Right lobe of liver (tissue), 4 donors: ENCODE measurements at regions not wholly inside any gene's neighbourhood (a gene's known extent, or its start where the extent isn't known, plus 50 kb on each side); places are given as distances from the start of the nearest gene placed in this dataset.

Experiments used
- POLR2A ChIP-seq: fragments of 450-650 bp; IDR thresholded peaks from one replicate; pipeline ENCODE4 v1.6.1; 2017; ENCODE audit warnings: antibody characterized with exemption, mild to moderate bottlenecking
- TF ChIP-seq, protein P1 (sequence below), 4 donors: fragments of 200-600 bp in 3 of 4; fragments of 450-650 bp in 1 of 4; IDR thresholded peaks; one replicate each; pipeline versions ENCODE4 v1.5.1 to v1.8.0; 2016 to 2022; ENCODE audit warnings: antibody characterized with exemption in 4 of 4, mild to moderate bottlenecking in 2 of 4
- donor health status: DM: no; HTN: no; CAD: no.
- donor health status: DM: no; HTN: no; CAD: no.
- donor health status: DM: no; HTN: yes; CAD: no.

DNA sequence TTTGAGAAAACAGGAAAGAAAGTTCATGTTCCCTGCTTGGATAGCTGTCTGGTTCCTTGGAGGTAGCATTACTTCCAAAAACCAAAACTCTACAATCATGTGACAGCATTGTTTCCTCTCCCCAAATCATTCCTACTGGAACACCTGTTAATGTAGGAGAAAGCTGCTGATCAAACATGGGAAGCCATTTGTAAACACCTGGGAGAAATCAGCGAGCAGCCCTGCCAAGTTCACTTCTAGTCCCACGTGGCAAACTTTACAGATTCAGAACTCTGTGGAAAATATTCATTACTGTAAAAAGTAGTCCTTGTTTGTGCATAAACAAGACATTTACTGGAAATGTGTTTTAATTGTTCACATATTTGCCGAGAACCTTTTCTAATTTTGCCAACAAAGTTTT is 275.5 kb upstream of the AZI2 start:
- TF ChIP-seq, protein P1, sequence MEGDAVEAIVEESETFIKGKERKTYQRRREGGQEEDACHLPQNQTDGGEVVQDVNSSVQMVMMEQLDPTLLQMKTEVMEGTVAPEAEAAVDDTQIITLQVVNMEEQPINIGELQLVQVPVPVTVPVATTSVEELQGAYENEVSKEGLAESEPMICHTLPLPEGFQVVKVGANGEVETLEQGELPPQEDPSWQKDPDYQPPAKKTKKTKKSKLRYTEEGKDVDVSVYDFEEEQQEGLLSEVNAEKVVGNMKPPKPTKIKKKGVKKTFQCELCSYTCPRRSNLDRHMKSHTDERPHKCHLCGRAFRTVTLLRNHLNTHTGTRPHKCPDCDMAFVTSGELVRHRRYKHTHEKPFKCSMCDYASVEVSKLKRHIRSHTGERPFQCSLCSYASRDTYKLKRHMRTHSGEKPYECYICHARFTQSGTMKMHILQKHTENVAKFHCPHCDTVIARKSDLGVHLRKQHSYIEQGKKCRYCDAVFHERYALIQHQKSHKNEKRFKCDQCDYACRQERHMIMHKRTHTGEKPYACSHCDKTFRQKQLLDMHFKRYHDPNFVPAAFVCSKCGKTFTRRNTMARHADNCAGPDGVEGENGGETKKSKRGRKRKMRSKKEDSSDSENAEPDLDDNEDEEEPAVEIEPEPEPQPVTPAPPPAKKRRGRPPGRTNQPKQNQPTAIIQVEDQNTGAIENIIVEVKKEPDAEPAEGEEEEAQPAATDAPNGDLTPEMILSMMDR (IDR thresholded peaks at IDR 0.05): no peak
- TF ChIP-seq POLR2A: no peak
